Smooth muscle cell (in vitro differentiated cells): ENCODE measurements at regions not wholly inside any gene's neighbourhood (a gene's known extent, or its start where the extent isn't known, plus 50 kb on each side); places are given as distances from the start of the nearest gene placed in this dataset.

Source experiments
- DNase-seq: peaks from one replicate; lab custom pipeline; 2025; ENCODE audit not compliant: unreplicated experiment; lab: John Stamatoyannopoulos, UW
- H2AFZ ChIP-seq: fragments of 200-600 bp; sonication (generic); 2 replicates; pipeline ENCODE4 v1.6.0; 2016; ENCODE audit warnings: antibody characterized with exemption, low read depth, mild to moderate bottlenecking
- H3F3A ChIP-seq: fragments of 200-600 bp; sonication (generic); 2 replicates; pipeline ENCODE4 v1.6.0; 2017; ENCODE audit warnings: antibody characterized with exemption, low read depth
- H3K27ac ChIP-seq: fragments of 200-600 bp; sonication (generic); 2 replicates; pipeline ENCODE4 v1.5.1; 2016; ENCODE audit warnings: low read depth, mild to moderate bottlenecking
- H3K27me3 ChIP-seq: fragments of 200-600 bp; sonication (generic); 2 replicates; pipeline ENCODE4 v1.6.1; 2016; ENCODE audit warnings: low read depth, mild to moderate bottlenecking
- H3K36me3 ChIP-seq: fragments of 200-600 bp; sonication (generic); 2 replicates; pipeline ENCODE4 v1.5.1; 2016; ENCODE audit warnings: low read depth
- H3K4me1 ChIP-seq: fragments of 200-600 bp; sonication (generic); 2 replicates; pipeline ENCODE4 v1.5.1; 2016; ENCODE audit warnings: low read depth
- H3K4me2 ChIP-seq: fragments of 200-600 bp; sonication (generic); 2 replicates; pipeline ENCODE4 v1.6.0; 2016; ENCODE audit warnings: mild to moderate bottlenecking
- H3K4me3 ChIP-seq: fragments of 200-600 bp; sonication (generic); 2 replicates; pipeline ENCODE4 v1.5.1; 2016; ENCODE audit warnings: mild to moderate bottlenecking
- H3K79me2 ChIP-seq: fragments of 200-600 bp; sonication (generic); 2 replicates; pipeline ENCODE4 v1.6.0; 2016; ENCODE audit warnings: low read depth, mild to moderate bottlenecking
- H3K9ac ChIP-seq: fragments of 200-600 bp; sonication (generic); 2 replicates; pipeline ENCODE4 v1.6.0; 2016; ENCODE audit warnings: low read depth
- H3K9me3 ChIP-seq: fragments of 200-600 bp; sonication (generic); replicated peaks from 2 replicates; pipeline ENCODE4 v1.5.1; 2016; ENCODE audit warnings: low read depth
- H4K20me1 ChIP-seq: fragments of 200-600 bp; sonication (generic); 2 replicates; pipeline ENCODE4 v1.6.0; 2016; ENCODE audit warnings: low read depth
- WGBS: methylation state at CpG from one replicate; pipeline ENCODE4 v1.1.7; 2016; ENCODE audit warnings: low lambda C conversion rate; 5-methylcytosine and 5-hydroxymethylcytosine counted together
- TF ChIP-seq, protein P1 (sequence below): fragments of 200-600 bp; sonication (generic); IDR thresholded peaks from 2 replicates; pipeline ENCODE4 v1.5.1; 2017; ENCODE audit warnings: borderline replicate concordance, mild to moderate bottlenecking, antibody characterized with exemption; ENCODE audit not compliant: insufficient read depth, poor library complexity, severe bottlenecking

DNA sequence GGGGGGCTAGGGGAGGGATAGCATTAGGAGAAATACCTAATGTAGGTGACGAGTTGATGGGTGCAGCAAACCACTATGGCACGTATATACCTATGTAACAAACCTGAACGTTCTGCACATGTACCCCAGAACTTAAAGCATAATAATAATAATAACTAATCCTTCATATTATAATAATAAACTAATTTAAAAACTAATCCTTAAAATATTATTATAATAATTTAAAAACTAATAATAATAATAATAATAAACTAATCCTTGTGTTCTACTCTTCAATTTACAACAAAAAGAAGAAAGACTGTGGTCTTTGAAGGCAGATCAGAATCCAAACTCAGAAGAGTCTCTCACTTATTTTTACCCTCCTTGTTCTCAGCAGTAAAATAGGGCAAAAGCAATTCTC, 774.9 kb downstream of the CDH8 start:
- Histone ChIP-seq H4K20me1 (no peaks in the 10 kb centered on the region), H3K27me3 (no peaks in the 10 kb centered on the region), H3K9me3 (no peaks in the 10 kb centered on the region), H3K4me1 (no peaks in the 10 kb centered on the region), H2AFZ (no peak overlapping the region), H3K36me3 (no peaks in the 10 kb centered on the region), H3K4me3 (no peak overlapping the region), H3F3A (no peaks in the 10 kb centered on the region), H3K27ac (no peak overlapping the region), H3K9ac (no peak overlapping the region), H3K79me2 (no peaks in the 10 kb centered on the region), H3K4me2 (no peak overlapping the region)
- DNase-seq = no peak
- WGBS = 97% methylated on average over 3 of the region's 3 CpGs
- TF ChIP-seq, protein P1, sequence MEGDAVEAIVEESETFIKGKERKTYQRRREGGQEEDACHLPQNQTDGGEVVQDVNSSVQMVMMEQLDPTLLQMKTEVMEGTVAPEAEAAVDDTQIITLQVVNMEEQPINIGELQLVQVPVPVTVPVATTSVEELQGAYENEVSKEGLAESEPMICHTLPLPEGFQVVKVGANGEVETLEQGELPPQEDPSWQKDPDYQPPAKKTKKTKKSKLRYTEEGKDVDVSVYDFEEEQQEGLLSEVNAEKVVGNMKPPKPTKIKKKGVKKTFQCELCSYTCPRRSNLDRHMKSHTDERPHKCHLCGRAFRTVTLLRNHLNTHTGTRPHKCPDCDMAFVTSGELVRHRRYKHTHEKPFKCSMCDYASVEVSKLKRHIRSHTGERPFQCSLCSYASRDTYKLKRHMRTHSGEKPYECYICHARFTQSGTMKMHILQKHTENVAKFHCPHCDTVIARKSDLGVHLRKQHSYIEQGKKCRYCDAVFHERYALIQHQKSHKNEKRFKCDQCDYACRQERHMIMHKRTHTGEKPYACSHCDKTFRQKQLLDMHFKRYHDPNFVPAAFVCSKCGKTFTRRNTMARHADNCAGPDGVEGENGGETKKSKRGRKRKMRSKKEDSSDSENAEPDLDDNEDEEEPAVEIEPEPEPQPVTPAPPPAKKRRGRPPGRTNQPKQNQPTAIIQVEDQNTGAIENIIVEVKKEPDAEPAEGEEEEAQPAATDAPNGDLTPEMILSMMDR = no peak

DNA sequence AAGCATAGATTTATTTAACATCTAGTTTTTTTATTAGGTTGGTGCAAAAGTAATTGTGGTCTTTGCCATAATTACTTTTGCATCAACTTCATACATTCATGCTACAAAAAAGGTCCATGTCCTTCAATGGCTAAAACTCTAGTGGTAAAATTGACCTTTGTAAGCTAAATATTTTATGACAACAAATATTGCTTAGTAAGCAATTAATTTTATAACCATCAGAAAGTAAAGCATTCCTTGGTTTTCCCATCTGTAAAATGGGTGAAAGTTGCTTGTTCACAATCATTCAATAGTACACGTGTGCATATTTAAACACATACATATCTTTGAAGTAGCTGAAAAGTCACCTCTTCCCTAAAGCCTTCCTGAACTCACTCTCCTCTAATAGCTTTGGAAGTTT, 789.6 kb downstream of the CDH8 start:
- Histone ChIP-seq H3K79me2 (no peaks in the 10 kb centered on the region), H3K4me2 (no peak overlapping the region), H3K9ac (no peak overlapping the region), H3F3A (no peaks in the 10 kb centered on the region), H3K9me3 (no peaks in the 10 kb centered on the region), H2AFZ (no peak overlapping the region), H3K4me3 (no peak overlapping the region), H3K36me3 (no peaks in the 10 kb centered on the region), H3K27me3 (no peaks in the 10 kb centered on the region), H3K27ac (no peak overlapping the region), H3K4me1 (no peaks in the 10 kb centered on the region), H4K20me1 (no peaks in the 10 kb centered on the region)
- 97% methylated on average over 1 of the region's 1 CpG for WGBS
- TF ChIP-seq, protein P1 = no peak
- no peak for DNase-seq

DNA sequence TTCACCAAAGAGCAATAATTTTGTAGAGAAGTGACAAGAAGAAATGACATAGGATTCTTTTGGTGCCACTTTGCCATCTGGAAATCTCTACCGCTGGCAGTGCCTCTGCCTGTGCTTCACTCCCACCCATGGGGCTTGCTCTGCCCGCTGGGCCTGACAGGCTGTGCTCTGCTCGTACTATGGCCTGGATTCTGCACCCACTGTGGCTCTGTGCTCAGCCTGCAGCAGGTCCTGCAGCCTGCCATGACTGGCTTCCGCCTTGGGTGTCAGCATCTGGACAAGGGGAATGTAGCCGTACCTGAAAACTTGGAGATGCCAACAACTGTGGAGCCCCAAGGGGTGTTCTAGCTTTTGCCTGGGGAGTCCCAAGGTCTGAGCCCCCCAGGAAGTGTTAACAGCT, 792.3 kb downstream of the CDH8 start:
- Histone ChIP-seq H3K4me3 (no peak overlapping the region), H3K79me2 (no peaks in the 10 kb centered on the region), H2AFZ (no peak overlapping the region), H3K9me3 (no peaks in the 10 kb centered on the region), H3K9ac (no peak overlapping the region), H3K4me1 (no peaks in the 10 kb centered on the region), H3K27me3 (peaks cover 4% of the 10 kb centered on the region), H4K20me1 (no peaks in the 10 kb centered on the region), H3K36me3 (no peaks in the 10 kb centered on the region), H3F3A (no peaks in the 10 kb centered on the region), H3K4me2 (no peak overlapping the region), H3K27ac (no peak overlapping the region)
- TF ChIP-seq, protein P1 = no peak
- no peak for DNase-seq
- 94% methylated on average over 5 of the region's 5 CpGs for WGBS

DNA sequence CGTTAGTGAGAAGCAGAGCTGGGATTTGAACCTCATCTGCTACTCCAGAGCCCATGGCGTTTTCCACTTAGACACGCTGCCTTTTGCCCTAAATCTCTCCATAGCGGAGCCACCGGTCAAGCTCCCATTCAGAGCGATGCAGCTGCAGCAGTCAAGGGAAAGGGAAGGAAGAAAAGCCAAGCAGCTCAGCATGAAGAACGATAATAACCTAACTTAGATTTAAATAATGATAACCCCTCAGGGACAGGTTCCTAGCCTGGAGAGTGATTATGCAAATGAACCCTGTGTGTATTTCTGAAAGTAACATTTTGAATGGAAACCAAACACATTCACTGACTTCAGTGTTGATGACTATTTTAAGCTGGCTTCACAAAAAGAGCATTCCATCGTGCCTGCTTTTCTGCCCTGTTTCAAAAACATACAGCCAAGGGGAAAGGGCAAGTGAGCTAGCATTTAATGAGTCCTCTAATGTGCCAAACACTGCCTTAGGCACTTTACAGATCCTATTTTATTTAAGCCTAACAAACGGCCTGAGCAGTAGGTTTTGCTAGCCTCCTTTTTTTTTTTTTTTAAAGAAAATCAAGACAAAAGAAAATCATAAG, 798.3 kb downstream of the CDH8 start:
- H3K27ac ChIP-seq = no peak overlapping the region
- H3K4me2 ChIP-seq = no peak overlapping the region
- no peak for DNase-seq
- no peaks in the 10 kb centered on the region for H3K9me3 ChIP-seq
- no peaks in the 10 kb centered on the region for H4K20me1 ChIP-seq
- no peaks in the 10 kb centered on the region for H3K79me2 ChIP-seq
- TF ChIP-seq, protein P1 = no peak
- H2AFZ ChIP-seq = no peak overlapping the region
- H3K4me3 ChIP-seq = no peak overlapping the region
- no peaks in the 10 kb centered on the region for H3F3A ChIP-seq
- no peak overlapping the region for H3K9ac ChIP-seq
- peaks cover 4% of the 10 kb centered on the region for H3K27me3 ChIP-seq
- H3K36me3 ChIP-seq = no peaks in the 10 kb centered on the region
- WGBS = 56% methylated on average over 9 of the region's 9 CpGs
- no peaks in the 10 kb centered on the region for H3K4me1 ChIP-seq
